GM19452 (cell line): ENCODE measurements at regions not wholly inside any gene's neighbourhood (a gene's known extent, or its start where the extent isn't known, plus 50 kb on each side); places are given as distances from the start of the nearest gene placed in this dataset.

Experiments used
- ATAC-seq: cut with Tn5 transposase; IDR thresholded peaks from one replicate; pipeline ENCODE4 v1.9.1; 2021; ENCODE audit not compliant: unreplicated experiment

GRCh38 chr12:118840878-118841277, 140.5 kb upstream of the SRRM4 start:
- ATAC-seq: no peak

GRCh38 chr12:118841588-118841987, 139.8 kb upstream of the SRRM4 start:
- ATAC-seq: no peak

- ATAC-seq: no peak
These were observed 138.5 kb upstream of the SRRM4 start for GRCh38 chr12:118842866-118843265.

DNA sequence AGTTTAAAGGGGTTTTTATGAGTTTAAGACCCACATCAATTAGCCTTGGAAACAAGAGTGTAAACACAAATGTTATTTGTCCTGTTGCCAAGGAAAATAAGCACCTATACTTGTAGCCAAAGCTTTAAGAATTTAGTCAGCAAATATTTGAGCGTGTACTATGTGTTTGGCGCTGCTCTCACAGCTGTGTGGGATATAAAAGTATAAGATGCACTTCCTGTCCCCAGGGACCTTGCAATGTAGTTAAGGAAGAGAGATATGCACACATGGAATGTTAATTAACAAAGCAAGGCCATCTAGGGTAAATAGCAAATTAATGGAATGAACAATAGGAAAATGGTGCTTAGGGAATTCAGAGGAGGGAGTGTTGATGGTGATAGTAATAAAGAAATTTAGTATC, 134.9 kb upstream of the SRRM4 start:
- no peak for ATAC-seq

DNA sequence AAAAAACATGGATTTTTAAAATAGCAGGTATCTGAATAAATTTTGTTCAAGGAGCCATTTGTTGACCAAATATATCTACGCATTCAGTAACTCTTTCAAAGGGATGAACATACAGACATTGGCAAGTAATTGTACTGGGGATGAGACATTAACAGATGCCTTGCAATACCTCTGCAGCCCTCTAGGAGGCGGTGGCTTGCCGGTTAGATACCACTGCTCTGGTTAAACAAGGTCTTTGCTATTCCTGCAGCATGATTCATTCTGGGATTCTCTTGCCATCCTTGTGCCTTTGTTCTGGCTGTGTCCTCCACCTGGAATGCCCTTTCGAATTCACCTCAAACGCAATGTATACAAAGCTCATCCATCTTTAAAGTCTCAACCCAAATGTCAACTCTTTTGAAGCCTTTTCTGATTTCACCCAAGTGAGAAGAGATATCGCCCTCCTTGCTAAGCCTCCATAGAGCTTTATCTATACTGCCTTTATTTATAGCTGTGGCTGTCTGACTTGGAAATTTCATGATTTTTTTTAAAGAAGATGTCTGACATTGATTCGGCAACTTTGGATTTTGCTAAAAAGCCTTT, 131.0 kb upstream of the SRRM4 start:
- ATAC-seq: no peak

DNA sequence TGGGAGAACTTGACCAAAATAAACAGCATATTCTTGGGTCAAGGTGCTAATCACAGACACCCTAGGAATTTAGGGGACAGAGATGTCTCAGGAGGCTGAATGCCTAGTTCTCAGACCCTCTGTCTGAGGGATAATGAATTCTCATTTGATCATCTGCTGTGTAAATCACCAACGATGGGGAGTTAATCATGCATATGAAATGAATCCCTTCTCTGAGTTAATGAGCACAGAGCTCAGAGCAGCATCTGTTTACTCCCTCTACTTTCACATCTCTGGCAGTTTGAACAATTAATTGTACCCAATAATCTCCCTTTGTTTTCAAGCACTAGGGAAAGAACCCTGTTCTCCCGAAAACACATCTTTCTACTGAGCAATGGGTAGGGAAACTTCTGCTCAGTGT, 129.4 kb upstream of the SRRM4 start:
- no peak for ATAC-seq

DNA sequence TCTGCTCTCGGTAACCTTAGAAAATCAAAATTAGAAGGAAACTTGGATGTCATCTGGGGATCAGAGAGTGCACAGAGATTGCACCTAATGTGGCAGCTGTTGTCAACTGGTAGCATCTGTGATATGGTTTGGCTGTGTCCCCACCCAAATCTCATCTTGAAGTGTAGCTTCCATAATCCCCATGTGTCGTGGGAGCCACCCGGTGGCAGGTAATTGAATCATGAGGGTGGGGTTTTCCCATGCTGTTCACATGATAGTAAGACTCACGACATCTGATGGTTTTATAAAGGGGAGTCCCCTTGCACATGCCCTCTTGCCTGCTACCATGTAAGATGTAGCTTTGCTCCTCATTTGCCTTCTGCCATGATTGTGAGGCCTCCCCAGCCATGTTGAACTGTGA, 127.7 kb upstream of the SRRM4 start:
- ATAC-seq: no peak

DNA sequence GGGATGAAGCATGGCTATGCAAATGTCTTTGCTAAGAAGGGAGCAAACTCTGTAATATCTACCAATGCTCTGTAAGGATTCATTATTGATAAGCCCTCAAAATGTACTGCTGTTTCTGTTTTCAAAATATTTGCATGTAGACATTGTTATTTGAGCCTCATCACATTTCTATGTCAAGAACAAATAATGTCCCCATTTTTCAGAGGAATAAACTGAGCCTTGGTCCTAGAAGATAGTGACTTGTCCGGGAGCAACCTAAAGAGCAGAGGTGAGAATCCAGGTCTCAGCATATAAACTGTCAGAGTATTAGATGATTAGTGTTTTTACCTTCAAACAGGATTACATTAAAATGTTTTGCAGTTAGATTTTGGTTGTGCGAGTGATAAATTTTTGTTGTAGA, 125.5 kb upstream of the SRRM4 start:
- ATAC-seq: no peak

DNA sequence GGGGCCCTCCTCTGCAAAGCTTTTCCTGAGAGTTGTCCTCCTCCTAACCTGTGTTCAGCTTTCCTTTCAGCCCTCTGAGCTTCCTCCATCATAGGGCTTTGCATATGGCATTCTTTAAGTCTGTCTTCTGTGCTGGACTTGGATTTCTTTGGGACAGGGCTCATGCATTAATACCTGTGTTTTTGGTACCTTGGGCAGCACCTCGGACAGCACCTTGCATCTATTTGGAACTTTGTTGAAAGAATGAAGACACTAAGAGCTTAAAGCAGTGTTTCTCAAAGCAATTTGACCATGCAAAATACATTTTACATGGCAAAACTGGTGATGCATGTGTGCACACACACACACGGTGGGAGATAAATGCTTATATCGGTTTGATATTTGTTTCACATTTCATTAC, 115.0 kb upstream of the SRRM4 start:
- ATAC-seq: no peak

GRCh38 chr12:118870551-118870950, 110.8 kb upstream of the SRRM4 start:
- ATAC-seq: no peak

DNA sequence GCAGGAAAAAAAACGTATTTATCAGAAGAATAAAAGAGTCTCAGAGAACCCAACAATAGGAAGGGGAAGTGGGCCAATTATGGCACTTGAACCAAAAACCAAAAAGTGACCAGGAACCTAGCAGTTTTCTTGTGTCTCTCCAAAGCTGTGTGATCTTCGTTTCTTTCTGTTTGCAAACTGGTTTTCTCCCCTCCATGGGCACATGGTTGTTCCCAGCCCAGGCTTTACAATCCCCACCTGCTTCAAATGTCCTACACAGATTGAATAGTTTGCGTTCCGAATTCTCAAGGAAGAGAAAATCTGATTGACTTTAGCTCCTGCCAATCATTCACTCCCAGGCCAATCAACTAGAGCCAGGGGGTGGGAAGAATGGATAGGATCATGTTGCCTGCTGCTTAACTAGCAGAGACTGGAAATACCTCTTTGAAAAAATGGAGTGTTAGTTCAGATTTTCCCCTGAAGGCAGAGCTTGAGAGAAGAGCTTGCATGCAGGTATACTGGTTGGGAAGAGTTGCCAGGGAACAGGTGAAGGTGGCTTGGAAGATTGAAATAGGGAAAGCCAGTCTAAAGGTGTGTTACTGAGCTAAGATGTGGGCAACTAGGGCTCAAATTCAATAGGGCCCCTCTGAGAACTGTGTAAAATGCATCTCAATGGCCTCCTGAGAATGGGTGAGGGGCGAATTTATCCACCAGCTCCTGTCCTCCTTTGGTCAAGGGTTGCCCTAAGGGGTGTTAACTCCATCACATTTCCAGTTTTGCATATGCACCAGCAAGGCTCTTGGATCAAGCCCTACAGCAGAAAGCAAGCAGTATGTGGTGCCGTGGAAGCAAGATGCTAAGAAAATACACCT, 106.4 kb upstream of the SRRM4 start:
- ATAC-seq: no peak

- no peak for ATAC-seq
These were observed 100.4 kb upstream of the SRRM4 start for GRCh38 chr12:118880720-118881493.

DNA sequence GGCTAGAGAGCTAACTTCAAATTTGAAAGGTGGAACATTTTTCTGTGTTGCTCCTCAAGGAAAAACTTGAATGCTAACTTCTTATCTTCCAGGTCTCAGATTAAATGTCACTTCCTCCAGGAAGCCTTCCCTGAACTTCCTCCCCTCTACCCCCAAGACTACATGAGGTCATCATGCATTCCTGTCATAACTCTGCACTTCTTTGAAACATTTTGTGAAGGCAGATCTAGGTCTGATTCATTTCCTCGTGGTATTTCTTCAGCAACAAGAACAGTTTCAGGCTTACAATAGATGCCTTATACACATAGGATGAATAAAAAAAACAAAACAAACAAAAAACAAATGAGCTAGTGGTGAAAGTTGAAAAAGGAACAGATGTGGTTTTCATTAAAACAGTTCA, 97.1 kb upstream of the SRRM4 start:
- ATAC-seq: no peak

- ATAC-seq: no peak
These were observed 80.3 kb upstream of the SRRM4 start for GRCh38 chr12:118900993-118901392.

DNA sequence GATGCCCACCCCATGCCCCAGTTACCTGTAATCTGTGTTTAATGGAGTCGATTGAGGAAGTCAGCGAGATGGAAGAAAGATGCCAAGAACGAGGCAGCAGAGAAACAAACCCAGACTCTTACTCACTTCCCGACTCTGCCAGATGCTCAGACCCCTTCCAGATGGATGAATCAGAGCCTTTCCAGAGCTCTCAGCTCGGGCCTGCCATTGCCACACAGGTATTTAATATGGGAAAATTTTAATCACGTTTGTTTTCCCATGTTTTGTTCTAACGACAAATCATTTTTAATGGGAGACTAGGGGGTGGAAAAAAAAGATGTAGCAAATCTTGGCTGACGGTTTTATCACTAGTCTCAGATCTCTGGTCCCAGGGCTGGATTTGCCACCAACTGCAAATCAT, 72.5 kb upstream of the SRRM4 start:
- no peak for ATAC-seq

- ATAC-seq: no peak
These were observed 68.6 kb upstream of the SRRM4 start for GRCh38 chr12:118912697-118913270.

GRCh38 chr12:118921761-118922160, 59.6 kb upstream of the SRRM4 start:
- no peak for ATAC-seq

GRCh38 chr12:118922405-118922804, 58.9 kb upstream of the SRRM4 start:
- no peak for ATAC-seq

- no peak for ATAC-seq
These were observed 55.9 kb upstream of the SRRM4 start for GRCh38 chr12:118925407-118925806.

GRCh38 chr12:118925826-118926225, 55.5 kb upstream of the SRRM4 start:
- ATAC-seq: no peak
